Stimulated activated naive B cell treated with anti-CD40 and anti-IgM and Interleukin-4, amounts not matched to agents 10 μg/mL and 1 μg/mL and 100 μg/mL, for 72 hours (primary cell): ENCODE measurements at regions not wholly inside any gene's neighbourhood (a gene's known extent, or its start where the extent isn't known, plus 50 kb on each side); places are given as distances from the start of the nearest gene placed in this dataset.

Experiments used
- ATAC-seq, 2 donors: fragments of 150-1000 bp; cut with Tn5 transposase; replicated peaks; 2 replicates each; pipeline ENCODE4 v1.10.0; 2021; ENCODE audit warnings: moderate library complexity in 1 of 2
- DNase-seq: peaks from one replicate; pipeline ENCODE4 v3.0.0; 2021
- H3K27ac Mint-ChIP-seq: one replicate; pipeline ENCODE4 v1.8.0; 2022; ENCODE audit warnings: mild to moderate bottlenecking, mixed read lengths
- H3K27me3 Mint-ChIP-seq, 2 donors: one replicate each; pipeline ENCODE4 v1.8.0; 2022; ENCODE audit warnings: mixed read lengths in 2 of 2
- H3K36me3 Mint-ChIP-seq, 2 donors: one replicate each; pipeline ENCODE4 v1.8.0; 2022; ENCODE audit warnings: mixed read lengths in 2 of 2, mild to moderate bottlenecking in 1 of 2
- H3K4me1 Mint-ChIP-seq, 2 donors: one replicate each; pipeline ENCODE4 v1.8.0; 2022; ENCODE audit warnings: mixed read lengths in 2 of 2, mild to moderate bottlenecking in 1 of 2
- H3K4me3 Mint-ChIP-seq, 2 donors: one replicate each; pipeline ENCODE4 v1.8.0; 2022; ENCODE audit warnings: mild to moderate bottlenecking in 2 of 2, mixed read lengths in 2 of 2, moderate library complexity in 1 of 2
- H3K9me3 Mint-ChIP-seq, 2 donors: one replicate each; pipeline ENCODE4 v1.8.0; 2022; ENCODE audit warnings: mixed read lengths in 2 of 2, mild to moderate bottlenecking in 1 of 2

DNA sequence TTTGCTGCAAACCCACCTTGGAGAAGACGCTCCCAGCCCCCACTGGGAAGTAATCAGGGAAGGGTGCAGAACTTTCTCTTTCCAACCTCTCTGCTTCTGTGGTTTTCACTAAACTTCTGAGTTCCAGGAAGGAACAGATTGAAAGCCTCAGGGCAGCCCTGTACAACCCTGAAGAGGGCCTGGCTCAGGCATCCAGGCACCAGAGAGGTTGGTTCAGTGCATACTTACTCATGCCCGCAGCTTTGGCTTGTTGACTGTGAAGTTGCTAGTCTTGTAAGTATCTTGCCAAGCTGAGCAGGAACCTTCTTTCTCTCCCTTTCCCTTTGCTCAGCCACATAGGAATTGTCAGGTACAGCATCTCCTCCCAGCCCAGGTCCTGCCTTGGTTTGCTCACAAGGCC, 272.2 kb upstream of the FOXQ1 start:
- Mint-ChIP-seq H3K36me3 (no peaks in the 10 kb centered on the region), H3K4me3 (no peak overlapping the region), H3K9me3 (no peaks in the 10 kb centered on the region), H3K27ac (no peak overlapping the region), H3K4me1 (no peaks in the 10 kb centered on the region), H3K27me3 (peaks cover 40 to 72% of the 10 kb centered on the region in 2 donors)
- ATAC-seq (no peak), DNase-seq (no peak)

DNA sequence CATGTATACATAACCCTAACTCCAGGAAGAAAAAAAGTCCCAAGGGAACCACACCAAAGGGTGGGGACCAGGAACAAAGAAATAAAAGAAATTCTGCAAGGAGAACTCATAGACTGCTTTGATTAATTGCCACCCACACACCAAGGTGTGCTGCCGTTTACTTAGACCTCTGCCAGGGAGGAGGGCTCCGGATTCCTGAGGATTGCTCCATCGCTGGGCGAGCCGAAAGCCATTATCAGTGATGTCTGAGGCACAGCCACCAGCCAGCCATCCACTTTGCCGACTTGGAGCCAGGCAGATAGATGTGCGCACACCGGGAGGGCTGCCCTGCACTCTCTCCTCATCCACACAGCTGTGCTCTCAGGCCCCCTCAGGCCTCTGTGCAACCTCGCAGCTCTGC, 272.7 kb upstream of the FOXQ1 start:
- no peak for DNase-seq
- Mint-ChIP-seq H3K27ac (no peak overlapping the region), H3K4me3 (no peak overlapping the region), H3K9me3 (no peaks in the 10 kb centered on the region), H3K4me1 (no peaks in the 10 kb centered on the region), H3K36me3 (no peaks in the 10 kb centered on the region), H3K27me3 (peaks cover 34 to 66% of the 10 kb centered on the region in 2 donors)
- ATAC-seq, result no peak

DNA sequence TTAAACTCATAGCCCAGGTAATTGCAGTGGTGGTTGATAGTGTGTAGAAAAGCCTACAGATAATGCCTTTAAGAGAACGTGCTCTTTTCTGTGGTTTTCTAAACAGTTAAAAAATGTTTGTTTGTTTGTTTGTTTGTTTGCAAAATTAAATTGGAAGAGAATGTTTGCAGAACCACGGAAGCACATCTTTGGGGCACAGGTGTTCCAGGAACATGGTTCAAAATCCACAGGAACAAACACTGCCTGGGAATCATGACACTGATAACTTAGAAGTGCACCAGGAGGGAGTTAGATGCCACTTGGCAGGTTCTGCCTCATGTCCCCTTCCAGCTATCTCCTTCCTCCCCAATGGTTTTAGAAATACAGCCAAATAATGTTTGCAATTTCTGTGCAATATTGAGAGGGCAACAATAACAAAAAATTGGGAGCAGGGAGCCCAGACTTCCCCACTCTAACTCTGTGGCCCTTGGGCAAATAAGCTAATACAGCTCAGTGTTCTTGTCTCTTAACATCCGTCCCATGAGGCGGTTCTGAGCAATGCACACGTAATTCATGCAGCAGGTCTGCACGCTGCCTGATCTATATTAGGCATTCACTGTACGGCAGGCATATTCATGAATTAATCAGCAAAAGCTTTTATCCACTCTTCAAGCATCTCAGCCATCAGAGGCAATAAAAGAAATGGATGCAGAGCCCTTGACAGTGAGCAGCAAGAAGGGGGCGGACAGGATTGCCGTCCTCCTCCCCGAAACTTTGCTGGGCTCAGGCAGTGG, 274.3 kb upstream of the FOXQ1 start:
- no peaks in the 10 kb centered on the region for H3K4me1 Mint-ChIP-seq
- no peaks in the 10 kb centered on the region for H3K9me3 Mint-ChIP-seq
- DNase-seq, result no peak
- H3K27me3 Mint-ChIP-seq, result peaks cover 28 to 52% of the 10 kb centered on the region in 2 donors
- H3K4me3 Mint-ChIP-seq, result no peak overlapping the region
- H3K27ac Mint-ChIP-seq, result no peak overlapping the region
- no peaks in the 10 kb centered on the region for H3K36me3 Mint-ChIP-seq
- ATAC-seq, result no peak

DNA sequence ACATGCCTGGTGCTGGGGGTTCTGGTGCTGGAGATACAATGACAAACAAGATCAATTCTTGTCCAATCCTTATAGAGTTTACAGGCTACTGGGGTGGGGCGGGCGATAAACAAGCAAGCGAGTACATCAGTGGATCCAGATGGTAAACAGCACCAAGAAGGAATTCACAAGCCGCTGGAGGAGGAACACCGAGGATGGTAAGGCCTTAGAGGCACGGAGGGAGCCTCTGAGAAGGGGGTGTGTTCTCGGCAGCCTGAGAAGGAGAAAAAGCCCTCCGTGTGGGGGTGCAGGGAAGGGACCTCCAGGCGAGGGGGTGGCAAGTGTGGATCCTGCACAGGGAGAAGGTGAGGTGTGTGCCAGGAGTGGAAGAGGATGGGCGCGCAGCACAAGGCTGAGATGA, 276.5 kb upstream of the FOXQ1 start:
- DNase-seq (no peak), ATAC-seq (no peak)
- Mint-ChIP-seq H3K27ac (no peak overlapping the region), H3K36me3 (no peaks in the 10 kb centered on the region), H3K27me3 (peaks cover 16 to 35% of the 10 kb centered on the region in 2 donors), H3K4me1 (no peaks in the 10 kb centered on the region), H3K4me3 (no peak overlapping the region), H3K9me3 (no peaks in the 10 kb centered on the region)

DNA sequence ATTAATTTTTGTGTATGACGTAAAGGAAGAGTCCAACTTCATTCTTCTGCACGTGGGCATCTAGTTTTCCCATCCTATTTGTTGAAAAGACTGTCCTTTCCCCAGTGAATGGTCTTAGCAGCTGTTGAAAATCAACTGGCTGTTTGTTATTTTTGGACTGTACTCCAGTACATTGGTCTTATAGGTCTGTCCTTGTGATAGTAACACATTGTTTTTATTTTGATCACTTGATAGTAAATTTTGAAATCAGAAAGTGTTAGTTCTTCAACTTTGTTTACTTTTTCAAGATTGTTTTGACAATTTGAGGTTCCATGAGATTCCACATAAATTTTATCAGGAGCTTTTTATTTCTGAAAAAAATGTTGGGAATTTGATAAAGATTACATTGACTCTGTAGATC, 280.2 kb upstream of the FOXQ1 start:
- Mint-ChIP-seq H3K36me3 (no peaks in the 10 kb centered on the region), H3K9me3 (peaks cover 0 to 1% of the 10 kb centered on the region in 2 donors), H3K4me1 (no peaks in the 10 kb centered on the region), H3K27ac (no peak overlapping the region), H3K4me3 (no peak overlapping the region), H3K27me3 (peaks cover 28 to 39% of the 10 kb centered on the region in 2 donors)
- ATAC-seq (no peak), DNase-seq (no peak)

DNA sequence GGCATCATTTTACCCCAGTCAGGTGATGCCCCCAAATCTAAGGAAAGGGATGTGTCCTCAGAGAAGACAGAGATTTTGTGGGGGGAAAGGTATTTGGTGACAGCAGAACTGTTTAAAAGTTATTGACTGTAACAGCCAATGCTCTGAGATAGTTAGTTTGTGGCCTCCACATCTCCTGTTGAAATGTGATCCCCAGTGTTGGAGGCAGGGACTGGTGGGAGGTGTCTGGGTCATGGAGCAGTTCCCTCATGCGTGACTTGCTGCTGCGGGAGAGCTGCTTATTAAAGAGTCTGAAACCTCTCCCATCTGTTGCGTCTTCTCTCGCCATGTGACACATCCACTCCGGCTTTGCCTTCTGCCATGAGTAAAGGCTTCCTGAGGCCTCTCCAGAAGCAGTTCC, 282.8 kb upstream of the FOXQ1 start:
- peaks cover 0 to 1% of the 10 kb centered on the region in 2 donors for H3K9me3 Mint-ChIP-seq
- H3K36me3 Mint-ChIP-seq, result no peaks in the 10 kb centered on the region
- no peaks in the 10 kb centered on the region for H3K4me1 Mint-ChIP-seq
- no peak overlapping the region for H3K27ac Mint-ChIP-seq
- H3K4me3 Mint-ChIP-seq, result no peak overlapping the region
- ATAC-seq (no peak), DNase-seq (no peak)
- peaks cover 19 to 36% of the 10 kb centered on the region in 2 donors for H3K27me3 Mint-ChIP-seq

DNA sequence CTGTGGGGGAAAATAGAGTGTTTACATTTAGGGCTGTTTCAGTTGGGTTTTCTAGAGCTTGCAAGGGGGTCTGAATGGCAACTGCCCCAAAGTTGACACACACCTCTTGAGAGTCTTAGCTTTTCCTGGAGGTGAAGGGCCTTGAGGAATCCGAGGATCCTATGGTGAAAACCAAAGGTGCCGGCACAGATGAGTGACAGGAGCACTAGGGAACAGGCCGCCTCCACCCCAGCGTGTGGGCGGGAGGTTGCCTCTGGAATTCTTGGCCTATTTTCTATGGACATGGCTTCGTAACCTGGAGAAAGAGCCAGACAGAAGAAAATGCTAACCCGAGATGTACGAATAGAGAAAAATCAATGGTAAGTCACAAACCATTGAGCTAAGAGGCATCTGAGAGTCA, 283.2 kb upstream of the FOXQ1 start:
- ATAC-seq (no peak), DNase-seq (no peak)
- Mint-ChIP-seq H3K9me3 (peaks cover 0 to 1% of the 10 kb centered on the region in 2 donors), H3K27ac (no peak overlapping the region), H3K27me3 (peaks cover 19 to 36% of the 10 kb centered on the region in 2 donors), H3K36me3 (no peaks in the 10 kb centered on the region), H3K4me1 (no peaks in the 10 kb centered on the region), H3K4me3 (no peak overlapping the region)

DNA sequence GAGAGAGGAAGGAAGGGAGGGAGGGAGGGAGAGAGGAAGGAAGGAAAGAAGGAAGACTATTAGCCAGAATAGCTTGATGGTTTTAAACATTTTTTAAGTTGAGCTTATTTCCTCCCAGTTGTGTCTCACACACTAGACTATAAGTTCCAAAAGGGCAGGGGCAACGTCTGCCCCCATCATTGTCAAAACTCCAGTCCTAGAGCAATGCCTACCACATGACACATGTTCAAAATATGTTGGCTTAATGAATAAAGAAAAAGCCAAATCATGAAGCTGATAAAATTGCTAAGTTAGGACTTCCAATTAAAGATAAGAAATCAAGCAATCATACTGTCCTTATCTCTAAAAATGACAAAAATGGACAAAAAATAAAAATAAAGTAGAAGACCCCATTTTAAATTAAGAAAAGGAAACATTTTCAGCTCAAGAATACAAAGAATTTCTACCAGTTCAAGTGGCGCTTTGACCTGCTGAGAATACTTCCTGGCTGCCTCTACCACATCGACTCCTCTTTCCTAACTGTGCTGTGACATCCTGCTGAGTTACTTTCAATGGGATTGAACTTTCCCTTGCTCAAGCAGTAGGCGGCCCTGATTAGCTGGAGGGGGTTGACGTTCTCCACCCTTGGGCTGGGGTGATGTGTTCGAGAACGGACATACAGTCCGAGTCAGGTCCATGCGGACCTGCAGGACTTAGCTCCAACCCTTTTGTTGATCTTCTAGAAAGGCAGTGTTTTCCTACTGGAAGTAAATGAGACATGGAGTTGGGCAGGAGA, 283.9 kb upstream of the FOXQ1 start:
- Mint-ChIP-seq H3K4me1 (no peaks in the 10 kb centered on the region), H3K9me3 (peaks cover 0 to 1% of the 10 kb centered on the region in 2 donors), H3K27me3 (peaks cover 19 to 36% of the 10 kb centered on the region in 2 donors), H3K27ac (no peak overlapping the region), H3K36me3 (no peaks in the 10 kb centered on the region), H3K4me3 (no peak overlapping the region)
- ATAC-seq, result no peak
- no peak for DNase-seq

DNA sequence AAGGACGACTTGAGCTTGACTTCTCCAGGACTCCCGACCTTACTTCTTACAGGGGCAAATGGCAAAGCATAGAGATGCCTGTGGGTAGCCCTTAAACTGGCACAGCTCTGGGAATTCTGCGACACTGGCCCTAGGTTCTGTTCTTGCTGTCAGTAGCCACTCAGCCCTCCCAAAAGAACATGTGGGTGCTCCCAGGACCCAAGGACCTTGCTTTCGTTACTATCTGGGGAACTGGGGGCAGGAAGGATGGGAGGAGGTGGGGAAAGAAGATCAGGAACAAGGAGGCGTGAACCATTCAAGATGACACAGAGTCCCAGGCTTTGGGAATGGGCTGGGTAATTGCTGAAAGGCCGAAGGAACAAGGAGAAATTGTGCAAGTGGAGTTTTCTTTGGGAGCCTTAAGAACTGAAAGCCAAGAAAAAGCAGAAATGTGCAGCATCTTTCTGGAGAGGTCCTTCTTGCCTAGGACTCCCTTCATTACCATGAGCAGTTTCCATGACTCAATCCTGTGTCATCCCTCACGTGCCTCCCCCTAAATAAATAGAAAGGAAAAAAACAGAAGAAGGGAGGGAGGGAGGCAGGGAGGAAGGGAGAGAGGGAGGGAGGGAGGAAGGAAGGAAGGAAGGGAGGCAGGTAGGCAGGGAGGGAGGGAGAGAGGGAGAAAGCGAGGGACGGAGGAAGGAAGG, 284.6 kb upstream of the FOXQ1 start:
- ATAC-seq (no peak), DNase-seq (no peak)
- Mint-ChIP-seq H3K4me1 (no peaks in the 10 kb centered on the region), H3K4me3 (no peak overlapping the region), H3K9me3 (peaks cover 0 to 1% of the 10 kb centered on the region in 2 donors), H3K36me3 (no peaks in the 10 kb centered on the region), H3K27me3 (peaks cover 16 to 36% of the 10 kb centered on the region in 2 donors), H3K27ac (no peak overlapping the region)

DNA sequence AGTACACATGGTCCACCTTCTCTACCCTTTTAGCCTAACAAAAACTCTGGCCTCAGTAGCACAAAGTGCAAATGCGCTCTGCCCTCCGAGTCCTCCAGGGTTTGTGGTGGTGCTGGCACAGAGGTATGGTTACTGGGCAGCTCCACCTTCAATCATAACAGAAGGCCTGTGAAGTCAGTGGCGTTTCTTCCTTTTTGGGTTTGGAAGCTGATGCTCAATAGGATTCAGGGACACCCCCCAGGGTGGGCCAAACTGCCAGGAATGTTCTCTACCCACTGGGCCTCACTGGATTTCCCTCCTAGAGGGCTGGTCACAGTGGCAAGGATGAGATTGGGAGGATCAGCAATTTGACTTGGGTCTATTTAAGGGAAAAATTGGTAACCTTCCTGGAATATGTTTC, 286.1 kb upstream of the FOXQ1 start:
- no peak for ATAC-seq
- DNase-seq, result no peak
- Mint-ChIP-seq H3K27ac (no peak overlapping the region), H3K27me3 (peaks cover 16 to 36% of the 10 kb centered on the region in 2 donors), H3K4me3 (no peak overlapping the region), H3K4me1 (no peaks in the 10 kb centered on the region), H3K9me3 (peaks cover 7% of the 10 kb centered on the region in 2 donors), H3K36me3 (no peaks in the 10 kb centered on the region)

DNA sequence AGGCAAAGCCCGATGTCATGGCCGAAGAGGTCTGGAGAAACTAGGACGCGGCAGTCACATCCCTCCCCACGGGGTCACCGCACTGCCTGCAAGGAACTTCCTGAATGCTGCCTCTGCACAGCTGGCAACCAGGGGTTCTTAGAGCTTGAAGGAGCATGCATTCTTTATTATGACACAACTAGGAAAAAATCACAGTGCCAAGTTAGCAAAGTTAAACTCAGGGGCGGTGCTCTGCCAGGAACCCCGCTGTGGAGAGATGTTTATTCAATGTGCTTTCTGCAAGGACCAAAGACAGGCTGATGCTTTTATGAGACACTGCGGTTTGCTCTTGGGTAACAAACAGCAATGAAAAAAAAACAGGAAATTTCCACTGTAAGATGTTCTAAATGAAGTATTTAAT, 287.3 kb upstream of the FOXQ1 start:
- DNase-seq (no peak), ATAC-seq (no peak)
- Mint-ChIP-seq H3K27ac (no peak overlapping the region), H3K4me3 (no peak overlapping the region), H3K4me1 (no peaks in the 10 kb centered on the region), H3K27me3 (peaks cover 20 to 30% of the 10 kb centered on the region in 2 donors), H3K9me3 (peaks cover 7 to 10% of the 10 kb centered on the region in 2 donors), H3K36me3 (no peaks in the 10 kb centered on the region)

DNA sequence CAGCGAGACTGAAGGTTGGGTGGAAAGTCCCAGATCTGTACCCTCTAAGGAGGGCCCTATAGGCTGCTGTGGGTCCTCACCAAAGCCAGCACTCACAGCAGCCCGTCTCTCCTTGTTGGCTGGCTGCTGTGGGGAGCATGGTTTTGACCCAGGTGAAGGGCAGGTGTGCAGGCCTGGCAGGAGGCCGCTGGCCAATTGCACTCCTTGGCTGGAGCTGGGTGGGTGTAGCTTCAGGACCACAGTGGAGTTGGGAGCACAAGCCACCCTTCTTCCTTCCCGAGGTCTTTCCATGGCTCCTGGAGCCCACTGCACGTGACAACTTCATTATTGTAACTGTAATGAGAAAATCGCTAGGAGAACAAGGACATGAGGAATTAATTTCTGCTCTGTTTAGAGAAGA, 287.7 kb upstream of the FOXQ1 start:
- no peak for ATAC-seq
- no peak overlapping the region for H3K4me3 Mint-ChIP-seq

DNA sequence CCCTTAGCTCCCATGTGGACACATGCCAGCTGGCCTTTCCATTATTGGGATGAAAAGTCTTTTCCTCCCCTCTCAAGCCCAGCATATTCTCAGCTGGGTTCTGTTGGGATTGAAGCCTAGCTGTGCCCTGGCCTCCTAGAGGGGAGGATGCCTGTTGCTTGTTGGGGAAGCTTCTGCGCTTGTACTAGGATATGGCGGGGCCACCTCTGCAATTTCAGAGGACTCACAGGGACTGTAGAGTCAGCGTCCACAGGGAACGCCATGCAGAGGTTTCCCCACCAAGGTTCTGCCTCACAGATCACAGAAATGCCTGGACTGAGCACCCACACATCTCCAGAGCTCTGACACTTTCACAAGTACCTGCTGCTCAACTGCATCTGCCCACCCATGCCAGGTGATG, 288.7 kb upstream of the FOXQ1 start:
- Mint-ChIP-seq H3K4me3 (no peak overlapping the region), H3K9me3 (peaks cover 6 to 10% of the 10 kb centered on the region in 2 donors), H3K36me3 (no peaks in the 10 kb centered on the region), H3K27me3 (peaks cover 12 to 16% of the 10 kb centered on the region in 2 donors), H3K4me1 (no peaks in the 10 kb centered on the region), H3K27ac (no peak overlapping the region)
- no peak for DNase-seq
- ATAC-seq, result no peak

More for the DNA sequence above, 287.7 kb upstream of the FOXQ1 start:
- H3K4me1 Mint-ChIP-seq, result no peaks in the 10 kb centered on the region
- H3K27me3 Mint-ChIP-seq, result peaks cover 20 to 25% of the 10 kb centered on the region in 2 donors
- no peak overlapping the region for H3K27ac Mint-ChIP-seq
- H3K36me3 Mint-ChIP-seq, result no peaks in the 10 kb centered on the region
- no peak for DNase-seq
- H3K9me3 Mint-ChIP-seq, result peaks cover 6 to 10% of the 10 kb centered on the region in 2 donors

DNA sequence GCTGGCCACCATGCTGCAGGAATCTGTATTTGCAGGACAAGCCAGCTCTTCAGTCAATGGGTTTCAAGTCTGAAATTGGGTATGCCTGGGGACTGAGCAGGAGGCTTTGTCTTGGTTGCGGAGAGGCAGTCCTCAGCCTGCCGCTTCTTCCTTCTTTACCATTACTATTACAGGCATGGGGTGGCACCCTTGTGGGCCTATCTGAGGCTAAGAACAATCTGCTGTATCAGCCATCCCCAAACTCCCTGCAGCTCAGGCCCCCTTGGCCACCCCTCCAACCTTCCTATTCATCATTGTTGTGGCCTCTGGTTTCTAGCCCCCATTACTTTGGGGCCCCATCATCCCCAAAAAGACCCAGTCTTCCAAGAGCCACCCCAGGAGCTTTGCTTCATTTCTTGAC, 289.2 kb upstream of the FOXQ1 start:
- ATAC-seq (no peak), DNase-seq (no peak)
- no peak overlapping the region for H3K4me3 Mint-ChIP-seq
- no peaks in the 10 kb centered on the region for H3K4me1 Mint-ChIP-seq
- H3K27ac Mint-ChIP-seq, result no peak overlapping the region
- peaks cover 6 to 10% of the 10 kb centered on the region in 2 donors for H3K9me3 Mint-ChIP-seq
- peaks cover 11 to 15% of the 10 kb centered on the region in 2 donors for H3K27me3 Mint-ChIP-seq
- H3K36me3 Mint-ChIP-seq, result no peaks in the 10 kb centered on the region
